ENCODE measurements at regions not wholly inside any gene's neighbourhood (a gene's known extent, or its start where the extent isn't known, plus 50 kb on each side); places are given as distances from the start of the nearest gene placed in this dataset.
A peak's percentile ranks its signal among the peaks of the same experiment; 100 is the strongest.

- no peaks in the 10 kb centered on the region for H3K27me3 ChIP-seq
- no peak overlapping the region for H3K4me3 ChIP-seq
- DNase-seq = no peak
- no peaks in the 10 kb centered on the region for H3K36me3 ChIP-seq
- H3K9me3 ChIP-seq = no peaks in the 10 kb centered on the region
These were observed 157.1 kb upstream of the DPH6 start for GRCh38 chr15:35702946-35703495.

GRCh38 chr15:35705030-35705883, 159.3 kb upstream of the DPH6 start:
- Histone ChIP-seq H3K36me3 (no peaks in the 10 kb centered on the region), H3K27me3 (no peaks in the 10 kb centered on the region), H3K9me3 (no peaks in the 10 kb centered on the region), H3K4me3 (no peak overlapping the region)
- no peak for DNase-seq

GRCh38 chr15:35705884-35706585, 160.1 kb upstream of the DPH6 start:
- H3K36me3 ChIP-seq = no peaks in the 10 kb centered on the region
- no peak for DNase-seq

GRCh38 chr15:35712956-35713355, 167.0 kb upstream of the DPH6 start:
- no peak for DNase-seq
- Histone ChIP-seq H3K9me3 (no peaks in the 10 kb centered on the region), H3K4me3 (no peak overlapping the region), H3K36me3 (no peaks in the 10 kb centered on the region), H3K27me3 (no peaks in the 10 kb centered on the region)

More at GRCh38 chr15:35705884-35706585, 160.1 kb upstream of the DPH6 start:
- H3K4me3 ChIP-seq = no peak overlapping the region
- no peaks in the 10 kb centered on the region for H3K9me3 ChIP-seq
- no peaks in the 10 kb centered on the region for H3K27me3 ChIP-seq

GRCh38 chr15:35713733-35714132, 167.8 kb upstream of the DPH6 start:
- no peaks in the 10 kb centered on the region for H3K36me3 ChIP-seq
- H3K4me3 ChIP-seq = no peak overlapping the region
- no peaks in the 10 kb centered on the region for H3K27me3 ChIP-seq
- H3K9me3 ChIP-seq = no peaks in the 10 kb centered on the region
- DNase-seq = peak; percentile 23

GRCh38 chr15:35717721-35718120, 171.8 kb upstream of the DPH6 start:
- Histone ChIP-seq H3K9me3 (no peaks in the 10 kb centered on the region), H3K4me3 (no peak overlapping the region), H3K27me3 (no peaks in the 10 kb centered on the region), H3K36me3 (no peaks in the 10 kb centered on the region)
- DNase-seq = no peak

GRCh38 chr15:35720019-35720418, 174.1 kb upstream of the DPH6 start:
- Histone ChIP-seq H3K4me3 (no peak overlapping the region), H3K36me3 (no peaks in the 10 kb centered on the region), H3K27me3 (no peaks in the 10 kb centered on the region), H3K9me3 (no peaks in the 10 kb centered on the region)
- DNase-seq = no peak

- Histone ChIP-seq H3K27me3 (no peaks in the 10 kb centered on the region), H3K4me3 (no peak overlapping the region), H3K36me3 (no peaks in the 10 kb centered on the region), H3K9me3 (no peaks in the 10 kb centered on the region)
- DNase-seq = no peak
These were observed 175.0 kb upstream of the DPH6 start for GRCh38 chr15:35720984-35721383.

- Histone ChIP-seq H3K27me3 (no peaks in the 10 kb centered on the region), H3K9me3 (no peaks in the 10 kb centered on the region), H3K4me3 (no peak overlapping the region), H3K36me3 (no peaks in the 10 kb centered on the region)
- DNase-seq = no peak
These were observed 175.8 kb upstream of the DPH6 start for GRCh38 chr15:35721751-35722150.

- H3K4me3 ChIP-seq = no peak overlapping the region
- no peaks in the 10 kb centered on the region for H3K36me3 ChIP-seq
- H3K27me3 ChIP-seq = no peaks in the 10 kb centered on the region
- no peaks in the 10 kb centered on the region for H3K9me3 ChIP-seq
- DNase-seq = no peak
These were observed 176.5 kb upstream of the DPH6 start for GRCh38 chr15:35722501-35722900.

GRCh38 chr15:35723120-35723847, 177.3 kb upstream of the DPH6 start:
- Histone ChIP-seq H3K4me3 (no peak overlapping the region), H3K36me3 (no peaks in the 10 kb centered on the region), H3K9me3 (no peaks in the 10 kb centered on the region), H3K27me3 (no peaks in the 10 kb centered on the region)
- no peak for DNase-seq

GRCh38 chr15:35723852-35724251, 177.9 kb upstream of the DPH6 start:
- Histone ChIP-seq H3K4me3 (no peak overlapping the region), H3K36me3 (no peaks in the 10 kb centered on the region), H3K9me3 (no peaks in the 10 kb centered on the region), H3K27me3 (no peaks in the 10 kb centered on the region)
- no peak for DNase-seq

- Histone ChIP-seq H3K27me3 (no peaks in the 10 kb centered on the region), H3K36me3 (no peaks in the 10 kb centered on the region), H3K4me3 (no peak overlapping the region), H3K9me3 (no peaks in the 10 kb centered on the region)
- no peak for DNase-seq
These were observed 178.7 kb upstream of the DPH6 start for GRCh38 chr15:35724626-35725025.

GRCh38 chr15:35725353-35725752, 179.4 kb upstream of the DPH6 start:
- H3K36me3 ChIP-seq = no peaks in the 10 kb centered on the region
- no peak for DNase-seq
- H3K9me3 ChIP-seq = no peaks in the 10 kb centered on the region
- no peak overlapping the region for H3K4me3 ChIP-seq
- H3K27me3 ChIP-seq = no peaks in the 10 kb centered on the region

- Histone ChIP-seq H3K36me3 (no peaks in the 10 kb centered on the region), H3K4me3 (no peak overlapping the region), H3K9me3 (no peaks in the 10 kb centered on the region), H3K27me3 (no peaks in the 10 kb centered on the region)
- DNase-seq = no peak
These were observed 181.7 kb upstream of the DPH6 start for GRCh38 chr15:35727627-35728026.

- no peak for DNase-seq
- Histone ChIP-seq H3K36me3 (no peaks in the 10 kb centered on the region), H3K4me3 (no peak overlapping the region), H3K9me3 (no peaks in the 10 kb centered on the region), H3K27me3 (no peaks in the 10 kb centered on the region)
These were observed 182.4 kb upstream of the DPH6 start for GRCh38 chr15:35728219-35728940.
